Astrocyte of the spinal cord (primary cell): ENCODE measurements at regions not wholly inside any gene's neighbourhood (a gene's known extent, or its start where the extent isn't known, plus 50 kb on each side); places are given as distances from the start of the nearest gene placed in this dataset.

Source experiments
- DNase-seq: peaks from one replicate; pipeline ENCODE4 v3.0.0; 2011; ENCODE audit warnings: low read depth, low spot score
- H3K4me3 ChIP-seq: 2 replicates; pipeline ENCODE4 v1.5.1; 2011; ENCODE audit warnings: low read depth, mild to moderate bottlenecking, low read length, moderate library complexity
- in situ Hi-C: cut with HindIII; loops from 2 replicates; pipeline ENCODE4 v1.10.0; 2017; ENCODE audit warnings: low sequenced_read_pairs
- TF ChIP-seq, protein P1 (sequence below): IDR thresholded peaks from 2 replicates; pipeline ENCODE4 v1.5.1; 2012; ENCODE audit warnings: low read depth, mild to moderate bottlenecking, low read length, inconsistent platforms

DNA sequence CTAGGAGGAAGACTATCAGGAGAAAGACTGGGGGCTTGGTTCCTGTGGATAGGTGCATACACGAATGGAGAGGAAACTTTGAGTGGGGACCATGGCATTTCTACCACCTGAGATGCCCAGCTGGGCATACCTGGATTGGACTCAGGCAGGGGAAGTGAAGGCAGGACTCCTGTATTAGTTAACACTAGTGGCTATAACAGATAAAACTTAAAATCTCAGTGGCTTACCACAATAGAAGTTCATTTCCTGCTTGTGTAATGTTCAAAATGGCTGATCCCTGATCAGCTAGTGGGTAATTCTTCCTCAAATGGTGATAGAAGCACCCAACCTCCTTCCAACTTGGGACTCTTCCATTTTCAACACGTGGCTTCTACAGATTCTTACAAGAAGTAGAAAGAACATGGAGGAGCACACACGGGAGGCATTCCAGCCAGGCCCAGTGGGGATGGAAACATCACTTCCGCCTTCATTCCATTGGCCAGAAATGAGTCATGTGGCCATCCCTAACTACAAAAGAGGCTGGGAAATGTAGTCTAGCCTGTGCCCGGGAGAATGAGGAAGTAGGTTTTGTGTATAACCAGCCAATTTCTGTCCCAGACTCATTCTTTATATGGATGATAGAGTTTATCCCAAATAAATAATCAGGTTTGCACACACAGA is 112.1 kb downstream of the UTP18 start:
- peak; percentile 42 for DNase-seq
- in situ Hi-C loops: no loop called here
- H3K4me3 ChIP-seq: no peak overlapping the region
- TF ChIP-seq, protein P1, sequence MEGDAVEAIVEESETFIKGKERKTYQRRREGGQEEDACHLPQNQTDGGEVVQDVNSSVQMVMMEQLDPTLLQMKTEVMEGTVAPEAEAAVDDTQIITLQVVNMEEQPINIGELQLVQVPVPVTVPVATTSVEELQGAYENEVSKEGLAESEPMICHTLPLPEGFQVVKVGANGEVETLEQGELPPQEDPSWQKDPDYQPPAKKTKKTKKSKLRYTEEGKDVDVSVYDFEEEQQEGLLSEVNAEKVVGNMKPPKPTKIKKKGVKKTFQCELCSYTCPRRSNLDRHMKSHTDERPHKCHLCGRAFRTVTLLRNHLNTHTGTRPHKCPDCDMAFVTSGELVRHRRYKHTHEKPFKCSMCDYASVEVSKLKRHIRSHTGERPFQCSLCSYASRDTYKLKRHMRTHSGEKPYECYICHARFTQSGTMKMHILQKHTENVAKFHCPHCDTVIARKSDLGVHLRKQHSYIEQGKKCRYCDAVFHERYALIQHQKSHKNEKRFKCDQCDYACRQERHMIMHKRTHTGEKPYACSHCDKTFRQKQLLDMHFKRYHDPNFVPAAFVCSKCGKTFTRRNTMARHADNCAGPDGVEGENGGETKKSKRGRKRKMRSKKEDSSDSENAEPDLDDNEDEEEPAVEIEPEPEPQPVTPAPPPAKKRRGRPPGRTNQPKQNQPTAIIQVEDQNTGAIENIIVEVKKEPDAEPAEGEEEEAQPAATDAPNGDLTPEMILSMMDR: no peak

DNA sequence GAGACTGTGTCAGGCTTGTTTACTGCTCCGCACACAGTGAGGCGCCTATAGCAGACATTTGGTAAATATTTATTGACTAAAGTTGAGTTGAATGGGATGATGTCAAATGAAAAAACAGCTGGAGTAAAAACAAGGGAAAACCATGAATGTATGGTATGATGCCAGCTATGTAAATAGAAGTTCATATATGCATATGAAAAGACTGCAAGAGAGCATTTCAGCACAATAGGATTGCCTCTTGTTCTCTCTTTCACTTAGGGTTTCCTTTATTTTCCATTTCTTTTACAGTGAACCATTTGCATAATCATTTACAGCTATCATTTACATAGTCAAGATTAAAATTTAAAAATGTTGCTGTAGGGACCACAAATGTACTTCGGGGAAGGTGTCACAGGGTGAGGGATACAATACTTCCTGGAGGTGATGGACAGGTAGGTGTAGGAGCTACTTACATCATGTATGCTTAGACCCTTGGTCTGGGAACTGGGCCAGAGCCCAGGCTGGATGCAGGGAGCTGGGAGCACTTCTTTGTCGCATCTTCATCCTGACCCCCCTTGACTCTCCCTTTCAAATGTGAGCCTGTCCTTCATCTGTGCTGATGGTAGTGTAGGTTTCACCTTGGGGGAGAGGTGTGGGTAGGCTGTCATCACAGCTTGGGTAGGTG is 113.3 kb downstream of the UTP18 start:
- DNase-seq: no peak
- H3K4me3 ChIP-seq: no peak overlapping the region
- TF ChIP-seq, protein P1: no peak
- in situ Hi-C loops: no loop called here

DNA sequence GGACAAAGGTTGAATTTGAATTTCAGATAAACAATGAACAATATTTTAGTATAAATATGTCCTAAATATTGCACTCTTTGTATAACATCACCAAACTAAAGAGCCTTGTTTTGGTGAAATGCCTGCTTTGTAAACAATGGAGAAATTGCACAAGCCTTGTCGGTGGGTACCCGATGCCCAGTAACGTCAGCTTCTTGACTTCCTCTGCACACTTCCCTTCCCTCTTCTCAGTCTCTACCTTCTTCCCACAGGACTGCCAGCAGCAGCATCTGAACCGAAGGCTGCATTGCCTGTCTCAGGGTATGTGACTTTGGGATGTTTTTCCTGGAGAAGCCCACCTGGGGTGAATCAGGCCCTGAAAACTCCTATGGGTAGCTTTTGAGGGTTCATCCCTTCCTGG is 113.9 kb downstream of the UTP18 start:
- TF ChIP-seq, protein P1: no peak
- DNase-seq: no peak
- no peak overlapping the region for H3K4me3 ChIP-seq
- in situ Hi-C loops: no loop called here

DNA sequence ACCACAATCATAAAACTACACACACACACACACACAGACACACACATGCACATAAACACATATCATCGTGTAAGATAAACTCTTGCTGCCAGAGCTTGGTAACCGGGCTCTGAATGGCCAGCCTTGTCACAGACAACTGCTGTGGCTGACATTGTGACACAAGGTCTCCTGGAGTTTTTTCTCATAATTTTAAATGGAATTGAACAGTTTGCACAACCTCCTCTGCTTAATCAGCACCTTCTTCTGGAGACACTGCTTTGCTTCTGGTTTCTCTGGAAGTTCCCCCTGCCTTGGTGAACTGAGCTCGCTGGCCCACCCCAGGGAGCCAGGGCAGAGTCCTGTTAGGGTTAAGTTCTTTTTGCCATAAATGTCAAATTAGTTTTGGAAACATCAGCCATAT is 115.4 kb downstream of the UTP18 start:
- in situ Hi-C loops: no loop called here
- TF ChIP-seq, protein P1: no peak
- no peak for DNase-seq

DNA sequence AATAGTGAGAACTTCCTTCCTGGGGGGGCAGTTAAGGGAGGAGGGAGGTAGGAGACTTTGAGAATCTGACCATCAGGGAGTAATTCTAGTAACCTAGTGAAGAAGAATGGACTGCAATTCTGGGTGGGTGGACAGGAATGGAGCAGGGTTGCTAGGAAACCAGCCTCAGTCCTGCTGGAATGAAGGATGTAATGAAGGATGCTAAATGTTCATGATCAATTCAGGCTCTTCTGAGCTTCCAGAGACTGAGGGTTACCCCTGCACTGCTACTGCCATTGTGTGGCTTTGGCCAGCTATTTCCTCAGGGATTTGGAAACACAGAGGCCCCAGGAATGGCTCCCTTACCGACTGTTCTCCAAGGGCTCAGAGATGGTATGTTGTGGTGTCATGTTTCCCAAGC is 116.4 kb downstream of the UTP18 start:
- in situ Hi-C loops: no loop called here
- TF ChIP-seq, protein P1: no peak
- no peak overlapping the region for H3K4me3 ChIP-seq
- no peak for DNase-seq

More for the DNA sequence above, 115.4 kb downstream of the UTP18 start:
- H3K4me3 ChIP-seq: no peak overlapping the region

DNA sequence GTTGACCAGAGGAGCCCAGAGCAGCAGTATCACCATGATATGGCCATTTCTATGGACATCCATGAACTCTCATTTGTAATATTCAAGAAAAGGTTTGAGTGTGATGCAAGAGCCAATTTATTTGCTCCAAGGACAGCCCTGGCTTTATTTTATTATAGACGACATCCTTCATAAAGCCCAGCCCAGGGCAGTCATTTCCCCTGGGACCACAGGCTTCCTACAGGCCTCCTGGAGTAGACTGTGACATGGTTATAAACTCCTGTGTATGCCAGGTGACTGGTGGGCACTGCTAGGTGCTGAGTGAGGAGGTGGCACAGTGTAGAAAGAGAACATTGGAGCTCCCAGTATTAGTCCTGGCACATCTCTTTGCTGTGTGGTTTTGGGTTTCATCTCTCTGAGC is 120.9 kb downstream of the UTP18 start:
- DNase-seq: no peak
- TF ChIP-seq, protein P1: no peak
- in situ Hi-C loops: no loop called here
- no peak overlapping the region for H3K4me3 ChIP-seq
